ENCODE measurements at regions not wholly inside any gene's neighbourhood (a gene's known extent, or its start where the extent isn't known, plus 50 kb on each side); places are given as distances from the start of the nearest gene placed in this dataset.
"Not testable (repeated sequence)": the region's sequence is repeated elsewhere in the genome, so short reads cannot be mapped to it uniquely, and the experiment has no call there.

DNA sequence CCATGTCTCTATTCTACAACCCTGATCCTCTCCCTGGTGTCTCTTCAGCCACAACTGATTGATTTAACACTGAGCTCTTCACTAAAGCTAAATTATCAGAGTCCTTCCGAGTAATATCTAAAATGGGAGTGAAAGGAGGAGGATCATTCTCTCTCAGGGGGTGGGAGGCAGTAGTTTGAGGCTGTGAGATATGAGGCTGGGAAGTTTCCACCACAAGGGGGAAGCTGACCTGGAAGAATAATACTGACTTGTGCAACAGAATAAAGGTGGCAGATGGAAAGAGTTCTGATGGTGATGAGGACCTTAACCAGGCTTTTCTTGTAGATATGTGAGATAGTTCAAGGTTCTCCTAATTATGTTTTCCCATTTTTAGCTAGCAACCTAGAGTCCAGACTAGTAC is 241.6 kb upstream of the VKORC1L1 start:
- DNase-seq = not testable (repeated sequence)

- not testable (repeated sequence) for DNase-seq
Measured at GRCh38 chr7:65633587-65634404, 239.1 kb upstream of the VKORC1L1 start.

GRCh38 chr7:65638918-65639317 is 234.0 kb upstream of the VKORC1L1 start:
- not testable (repeated sequence) for DNase-seq

- DNase-seq = not testable (repeated sequence)
Measured at GRCh38 chr7:65639717-65640116, 233.2 kb upstream of the VKORC1L1 start.

DNA sequence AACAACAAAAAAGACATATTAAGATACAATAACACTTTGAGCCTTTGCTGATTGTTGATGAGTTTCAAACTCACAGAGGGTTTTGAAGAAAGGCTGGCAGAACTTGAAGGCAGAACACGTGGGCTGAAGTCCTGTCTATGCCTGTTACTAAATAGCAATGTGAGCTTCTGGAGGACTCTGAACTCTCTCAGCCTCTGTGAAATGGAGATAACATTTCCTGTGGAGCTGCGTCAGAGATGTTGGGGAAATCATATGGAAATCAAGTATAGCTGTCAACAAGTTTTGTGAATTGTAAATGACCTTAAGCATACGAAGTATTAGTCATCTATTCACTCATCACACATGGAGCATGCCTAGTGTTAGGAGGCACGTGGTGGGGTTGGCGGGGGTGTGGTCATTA is 229.4 kb upstream of the VKORC1L1 start:
- DNase-seq = not testable (repeated sequence)

DNA sequence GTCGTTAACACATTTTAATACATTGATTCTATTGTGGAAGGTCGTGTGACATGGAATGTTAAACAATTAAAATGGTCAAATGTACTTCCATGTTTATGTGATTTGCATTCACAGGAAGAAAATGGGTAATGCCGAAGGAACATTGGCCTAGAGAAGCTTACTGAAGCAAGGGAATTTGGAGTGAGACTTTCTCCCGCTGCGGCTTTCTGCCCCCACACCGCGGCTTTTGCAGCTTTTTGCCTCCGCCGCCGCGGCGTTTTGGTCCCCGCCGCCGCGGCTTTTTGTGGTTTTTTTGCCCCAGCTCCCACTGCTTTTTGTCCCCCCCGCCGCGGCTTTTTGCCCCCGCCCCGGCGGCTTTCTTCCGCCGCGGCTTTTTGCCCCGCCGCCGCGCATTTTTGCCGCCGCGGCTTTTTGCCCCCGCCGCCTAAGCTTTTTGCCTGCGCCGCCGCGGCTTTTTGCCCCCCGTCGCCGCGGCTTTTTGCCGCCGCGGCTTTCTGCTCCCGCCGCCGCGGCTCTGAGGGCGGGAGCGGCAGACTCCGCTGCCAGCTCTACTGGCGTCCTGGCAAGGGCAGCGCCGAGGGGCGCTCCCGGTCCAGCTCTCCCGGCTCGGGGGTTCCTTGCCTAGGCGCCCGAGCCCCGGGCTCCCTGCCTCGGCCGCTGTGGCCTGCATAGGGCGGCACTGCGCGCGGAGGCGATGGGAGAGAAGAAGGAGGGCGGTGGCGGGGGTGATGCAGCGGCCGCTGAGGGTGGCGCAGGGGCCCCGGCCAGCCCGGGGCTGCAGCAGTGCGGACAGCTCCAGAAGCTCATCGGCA is 225.5 kb upstream of the VKORC1L1 start:
- DNase-seq = not testable (repeated sequence)

- not testable (repeated sequence) for DNase-seq
Measured at GRCh38 chr7:65651174-65651573, 221.7 kb upstream of the VKORC1L1 start.

- not testable (repeated sequence) for DNase-seq
Measured at GRCh38 chr7:65651826-65652592, 220.9 kb upstream of the VKORC1L1 start.

DNA sequence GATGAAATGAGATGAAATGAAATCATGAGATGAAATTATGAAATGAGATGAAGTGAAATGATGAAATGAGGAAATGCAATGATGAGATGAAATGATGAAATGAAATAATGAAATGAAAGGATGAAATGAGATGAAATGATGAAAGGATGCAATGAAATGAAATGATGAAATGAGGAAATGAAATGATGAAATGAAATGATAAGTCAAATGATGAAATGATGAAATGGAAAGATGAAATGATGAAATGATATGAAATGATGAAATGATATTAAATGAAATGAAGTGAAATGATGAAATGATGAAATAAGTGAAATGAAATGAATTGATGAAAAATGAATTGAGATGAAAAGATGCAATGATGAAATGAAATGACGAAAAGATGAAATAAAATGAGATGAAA is 220.2 kb upstream of the VKORC1L1 start:
- not testable (repeated sequence) for DNase-seq

DNA sequence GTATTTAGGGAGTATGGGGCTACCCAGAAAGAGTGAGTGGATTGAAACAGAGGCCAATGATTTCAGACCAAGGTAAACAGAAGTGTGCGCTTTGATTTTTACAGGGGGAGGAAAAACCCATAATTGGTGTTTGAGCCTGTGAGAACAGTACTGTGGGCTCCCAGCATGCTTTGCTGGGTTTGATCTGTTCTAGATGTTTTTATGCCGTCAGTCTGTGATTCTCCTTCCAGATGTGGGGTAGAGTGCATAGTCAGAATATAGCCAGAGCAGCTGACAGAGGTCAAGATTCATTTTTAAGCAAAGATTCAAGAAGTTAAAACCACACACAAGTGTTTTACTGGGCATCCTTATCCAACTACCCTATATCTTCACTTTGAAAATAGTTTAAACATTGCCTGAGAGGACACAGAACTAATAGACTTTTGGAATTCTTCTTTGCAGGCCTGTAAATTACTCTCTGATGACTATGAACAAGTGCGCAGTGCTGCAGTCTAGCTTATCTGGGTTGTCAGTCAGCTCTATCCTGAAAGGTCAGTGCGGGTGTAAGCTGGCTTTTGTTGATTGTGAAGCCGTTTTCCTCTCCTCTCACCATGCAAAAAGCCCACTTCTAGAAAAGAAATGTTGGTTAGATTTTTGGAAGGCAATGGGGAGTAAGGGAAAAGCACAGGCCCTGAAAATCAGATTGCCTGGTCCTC is 216.2 kb upstream of the VKORC1L1 start:
- not testable (repeated sequence) for DNase-seq

GRCh38 chr7:65683362-65683761 is 189.5 kb upstream of the VKORC1L1 start:
- DNase-seq = not testable (repeated sequence)

- not testable (repeated sequence) for DNase-seq
Measured at GRCh38 chr7:65699026-65699714, 173.7 kb upstream of the VKORC1L1 start.

DNA sequence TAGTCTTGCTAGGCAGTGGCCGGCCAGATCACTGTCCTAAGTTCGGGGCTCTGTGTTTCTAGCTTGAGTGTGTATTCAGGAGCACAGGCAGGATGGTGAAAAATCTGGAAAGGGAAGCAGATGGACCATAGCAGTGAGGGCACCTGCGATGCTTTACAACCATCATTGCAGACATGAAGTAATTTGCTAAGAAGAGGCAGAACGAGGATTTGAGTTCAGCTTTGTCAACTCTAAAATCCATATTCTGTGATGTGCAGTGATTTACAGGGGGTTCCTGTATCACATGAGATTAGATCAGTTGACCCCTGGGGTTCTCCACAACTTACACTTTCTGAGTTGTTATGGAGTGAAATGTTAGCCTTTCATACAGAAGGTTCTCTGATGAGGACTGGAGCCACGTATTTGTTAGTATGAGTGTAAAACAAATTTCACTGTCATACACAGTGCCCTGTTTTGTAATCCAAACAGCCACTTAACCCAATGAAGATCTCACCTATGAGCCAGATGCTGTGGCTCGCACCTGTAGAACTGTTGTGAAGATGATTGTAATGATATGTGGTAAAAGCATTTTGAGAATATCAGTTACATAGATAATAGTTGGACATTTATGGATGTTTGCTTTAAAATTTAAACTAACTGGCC is 173.0 kb upstream of the VKORC1L1 start:
- DNase-seq = not testable (repeated sequence)

GRCh38 chr7:65719123-65719798 is 153.6 kb upstream of the VKORC1L1 start:
- not testable (repeated sequence) for DNase-seq

- peak; percentile 79 for DNase-seq
Measured at GRCh38 chr7:65722361-65722792, 150.5 kb upstream of the VKORC1L1 start.

- not testable (repeated sequence) for DNase-seq
Measured at GRCh38 chr7:65727182-65727581, 145.7 kb upstream of the VKORC1L1 start.

GRCh38 chr7:65731129-65731528 is 141.7 kb upstream of the VKORC1L1 start:
- no peak for DNase-seq

GRCh38 chr7:65731562-65732035 is 141.3 kb upstream of the VKORC1L1 start:
- no peak for DNase-seq

DNA sequence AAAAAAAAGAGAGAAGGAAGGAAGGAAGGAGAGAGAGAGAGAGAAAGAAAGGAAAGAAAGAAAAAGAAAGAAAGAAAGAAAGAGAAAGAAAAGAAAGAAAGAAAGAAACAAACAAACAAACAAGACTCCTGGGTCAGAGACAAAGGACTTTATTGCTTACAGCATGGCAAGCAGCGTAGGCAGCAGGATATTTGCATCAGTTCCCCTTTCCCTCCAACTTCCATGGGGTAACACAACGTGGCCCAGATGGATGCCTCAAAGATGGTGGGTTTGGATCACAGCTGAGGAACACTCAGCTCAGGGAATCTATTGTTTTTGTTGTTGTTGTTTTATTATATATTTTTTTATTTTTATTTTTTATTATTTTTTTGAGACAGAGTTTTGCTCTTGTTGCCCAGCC is 128.5 kb upstream of the VKORC1L1 start:
- no peak for DNase-seq

- DNase-seq = no peak
Measured at GRCh38 chr7:65746398-65746669, 126.5 kb upstream of the VKORC1L1 start.

- DNase-seq = no peak
Measured at GRCh38 chr7:65749039-65749438, 123.8 kb upstream of the VKORC1L1 start.

Data from CD4-positive, alpha-beta T cell treated with Interleukin-17A for 1 hour (primary cell).